ENCODE measurements at regions not wholly inside any gene's neighbourhood (a gene's known extent, or its start where the extent isn't known, plus 50 kb on each side); places are given as distances from the start of the nearest gene placed in this dataset.

DNA sequence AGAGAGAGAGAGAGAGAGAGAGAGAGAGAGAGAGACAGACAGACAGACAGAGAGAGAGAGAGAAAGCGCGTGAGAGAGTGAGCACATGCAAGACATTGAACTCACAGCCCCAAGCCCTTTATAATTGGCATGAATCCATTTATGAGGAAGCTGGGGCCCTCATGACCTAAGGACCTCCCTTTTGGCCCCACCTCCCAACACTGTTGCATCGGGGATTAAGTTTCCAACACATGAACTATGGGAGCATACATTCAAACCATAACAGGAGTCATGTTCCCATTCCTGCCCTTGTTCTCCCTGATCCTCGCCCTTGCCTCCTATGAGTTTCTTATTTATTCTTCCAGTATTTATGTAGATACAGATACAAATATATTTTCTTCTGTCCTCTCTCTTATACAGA, 269.8 kb upstream of the ARX start:
- TF ChIP-seq EZH2 (IDR thresholded peaks at IDR 0.05; ENCODE audit: borderline replicate concordance, low read depth, low read length, poor library complexity, severe bottlenecking) (no peak), CTCF (conservative IDR thresholded peaks at IDR 0.05; ENCODE audit: low read depth, low read length) (no peak)

Data from A673 (cell line).